ENCODE measurements at regions not wholly inside any gene's neighbourhood (a gene's known extent, or its start where the extent isn't known, plus 50 kb on each side); places are given as distances from the start of the nearest gene placed in this dataset.

DNA sequence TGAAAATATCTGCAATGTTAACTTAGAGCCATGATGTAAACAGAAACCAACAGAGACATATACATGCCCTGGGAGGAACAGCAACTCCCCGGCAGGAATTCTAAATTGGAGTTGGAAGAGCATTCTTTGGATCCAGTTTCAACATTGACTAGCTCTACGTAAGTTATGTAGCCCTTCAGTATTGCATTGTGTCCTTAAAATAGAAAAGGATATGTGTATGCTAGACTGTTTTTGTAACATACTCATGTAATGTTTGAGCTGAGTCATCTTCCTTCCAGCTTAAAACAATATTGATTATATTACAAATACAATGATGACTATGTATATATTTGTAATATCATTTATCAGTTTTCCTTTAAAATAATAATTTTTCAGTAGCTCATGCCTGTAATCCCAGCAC, 1422.2 kb upstream of the PCDH20 start:
- TF ChIP-seq, protein P1, sequence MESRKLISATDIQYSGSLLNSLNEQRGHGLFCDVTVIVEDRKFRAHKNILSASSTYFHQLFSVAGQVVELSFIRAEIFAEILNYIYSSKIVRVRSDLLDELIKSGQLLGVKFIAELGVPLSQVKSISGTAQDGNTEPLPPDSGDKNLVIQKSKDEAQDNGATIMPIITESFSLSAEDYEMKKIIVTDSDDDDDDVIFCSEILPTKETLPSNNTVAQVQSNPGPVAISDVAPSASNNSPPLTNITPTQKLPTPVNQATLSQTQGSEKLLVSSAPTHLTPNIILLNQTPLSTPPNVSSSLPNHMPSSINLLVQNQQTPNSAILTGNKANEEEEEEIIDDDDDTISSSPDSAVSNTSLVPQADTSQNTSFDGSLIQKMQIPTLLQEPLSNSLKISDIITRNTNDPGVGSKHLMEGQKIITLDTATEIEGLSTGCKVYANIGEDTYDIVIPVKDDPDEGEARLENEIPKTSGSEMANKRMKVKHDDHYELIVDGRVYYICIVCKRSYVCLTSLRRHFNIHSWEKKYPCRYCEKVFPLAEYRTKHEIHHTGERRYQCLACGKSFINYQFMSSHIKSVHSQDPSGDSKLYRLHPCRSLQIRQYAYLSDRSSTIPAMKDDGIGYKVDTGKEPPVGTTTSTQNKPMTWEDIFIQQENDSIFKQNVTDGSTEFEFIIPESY (IDR thresholded peaks at IDR 0.05): no peak
- TF ChIP-seq, protein P2, sequence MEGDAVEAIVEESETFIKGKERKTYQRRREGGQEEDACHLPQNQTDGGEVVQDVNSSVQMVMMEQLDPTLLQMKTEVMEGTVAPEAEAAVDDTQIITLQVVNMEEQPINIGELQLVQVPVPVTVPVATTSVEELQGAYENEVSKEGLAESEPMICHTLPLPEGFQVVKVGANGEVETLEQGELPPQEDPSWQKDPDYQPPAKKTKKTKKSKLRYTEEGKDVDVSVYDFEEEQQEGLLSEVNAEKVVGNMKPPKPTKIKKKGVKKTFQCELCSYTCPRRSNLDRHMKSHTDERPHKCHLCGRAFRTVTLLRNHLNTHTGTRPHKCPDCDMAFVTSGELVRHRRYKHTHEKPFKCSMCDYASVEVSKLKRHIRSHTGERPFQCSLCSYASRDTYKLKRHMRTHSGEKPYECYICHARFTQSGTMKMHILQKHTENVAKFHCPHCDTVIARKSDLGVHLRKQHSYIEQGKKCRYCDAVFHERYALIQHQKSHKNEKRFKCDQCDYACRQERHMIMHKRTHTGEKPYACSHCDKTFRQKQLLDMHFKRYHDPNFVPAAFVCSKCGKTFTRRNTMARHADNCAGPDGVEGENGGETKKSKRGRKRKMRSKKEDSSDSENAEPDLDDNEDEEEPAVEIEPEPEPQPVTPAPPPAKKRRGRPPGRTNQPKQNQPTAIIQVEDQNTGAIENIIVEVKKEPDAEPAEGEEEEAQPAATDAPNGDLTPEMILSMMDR (IDR thresholded peaks at IDR 0.05; ENCODE audit: low read depth, low read length, missing input control): no peak
- TF ChIP-seq TAF1 (conservative IDR thresholded peaks at IDR 0.05) (no peak), HNF4G (IDR thresholded peaks at IDR 0.05) (no peak), NR2F2 (IDR thresholded peaks at IDR 0.05) (no peak), RAD21 (IDR thresholded peaks at IDR 0.05) (no peak)

Measured in liver (tissue), 3 donors.